Chondrocyte (in vitro differentiated cells): ENCODE measurements at regions not wholly inside any gene's neighbourhood (a gene's known extent, or its start where the extent isn't known, plus 50 kb on each side); places are given as distances from the start of the nearest gene placed in this dataset.

Experiments used
- DNase-seq: peaks from one replicate; pipeline ENCODE4 v3.0.0; 2021; ENCODE audit warnings: mixed read lengths, low spot score
- H3K27ac Mint-ChIP-seq: one replicate; pipeline ENCODE4 v1.8.0; 2021; ENCODE audit warnings: mild to moderate bottlenecking, moderate library complexity, mixed read lengths; ENCODE audit not compliant: unreplicated experiment
- H3K27me3 Mint-ChIP-seq: 2 replicates; pipeline ENCODE4 v1.8.0; 2021; ENCODE audit warnings: low read depth, mixed read lengths
- H3K36me3 Mint-ChIP-seq: 2 replicates; pipeline ENCODE4 v1.8.0; 2021; ENCODE audit warnings: low read depth, mixed read lengths
- H3K4me1 Mint-ChIP-seq: 2 replicates; pipeline ENCODE4 v1.8.0; 2021; ENCODE audit warnings: low read depth, mild to moderate bottlenecking, mixed read lengths
- H3K4me3 Mint-ChIP-seq: one replicate; pipeline ENCODE4 v1.8.0; 2021; ENCODE audit warnings: mild to moderate bottlenecking, moderate library complexity, mixed read lengths; ENCODE audit not compliant: unreplicated experiment
- H3K9me3 Mint-ChIP-seq: 2 replicates; pipeline ENCODE4 v1.8.0; 2021; ENCODE audit warnings: low read depth, mixed read lengths
- CTCF ChIP-seq: fragments of 200-600 bp; sonication (generic); IDR thresholded peaks from 2 replicates; pipeline ENCODE4 v1.5.0; 2021; ENCODE audit warnings: antibody characterized with exemption, mild to moderate bottlenecking, moderate library complexity

- Mint-ChIP-seq H3K36me3 (no peaks in the 10 kb centered on the region), H3K27me3 (no peaks in the 10 kb centered on the region), H3K27ac (no peak overlapping the region), H3K4me3 (no peak overlapping the region), H3K9me3 (no peaks in the 10 kb centered on the region), H3K4me1 (no peaks in the 10 kb centered on the region)
- no peak for DNase-seq
- no peak for TF ChIP-seq CTCF
Observed at GRCh38 chr12:83321971-83322370, 635.3 kb downstream of the TMTC2 start.

- H3K4me1 Mint-ChIP-seq, result no peaks in the 10 kb centered on the region
- TF ChIP-seq CTCF, result no peak
- H3K27ac Mint-ChIP-seq, result no peak overlapping the region
- DNase-seq, result no peak
- no peak overlapping the region for H3K4me3 Mint-ChIP-seq
- no peaks in the 10 kb centered on the region for H3K36me3 Mint-ChIP-seq
- no peaks in the 10 kb centered on the region for H3K27me3 Mint-ChIP-seq
- H3K9me3 Mint-ChIP-seq, result no peaks in the 10 kb centered on the region
Observed at GRCh38 chr12:83320350-83320749, 633.6 kb downstream of the TMTC2 start.

DNA sequence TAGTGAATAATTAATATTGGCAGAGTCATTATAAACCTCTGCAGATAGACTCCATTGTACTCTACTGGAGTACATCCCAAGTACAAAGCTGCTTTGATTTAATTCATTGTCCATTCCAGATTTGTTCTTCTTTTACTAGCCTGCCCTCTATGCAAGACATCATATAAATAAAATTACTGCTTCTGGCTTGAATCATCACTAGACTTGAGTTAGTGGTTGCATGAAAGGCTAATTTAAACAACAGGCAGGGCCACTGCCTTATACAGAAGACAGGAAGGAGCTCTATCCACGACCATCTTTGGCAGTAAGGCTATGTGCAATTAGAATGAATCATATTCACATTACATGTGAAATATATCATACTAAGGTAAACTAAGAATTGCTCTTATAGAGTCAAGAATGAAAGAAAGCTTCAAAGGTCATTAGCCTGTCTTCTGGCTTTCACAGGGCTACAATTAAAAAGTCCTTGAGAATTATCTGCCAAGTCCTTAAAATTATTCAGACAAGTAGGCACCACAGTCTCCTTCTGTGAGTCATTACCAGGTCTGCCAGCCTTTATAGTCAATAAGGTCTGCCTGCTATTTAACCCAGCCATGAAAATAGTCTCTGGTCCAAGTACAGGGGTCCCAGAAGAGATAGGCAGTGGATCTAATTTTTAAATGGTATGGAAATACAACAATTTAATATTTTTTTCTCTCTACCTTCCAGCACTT is 631.8 kb downstream of the TMTC2 start:
- Mint-ChIP-seq H3K27me3 (no peaks in the 10 kb centered on the region), H3K9me3 (no peaks in the 10 kb centered on the region), H3K4me3 (no peak overlapping the region), H3K4me1 (no peaks in the 10 kb centered on the region), H3K36me3 (no peaks in the 10 kb centered on the region), H3K27ac (no peak overlapping the region)
- TF ChIP-seq CTCF, result no peak
- DNase-seq, result no peak

GRCh38 chr12:83317595-83317994 is 630.9 kb downstream of the TMTC2 start:
- Mint-ChIP-seq H3K4me3 (no peak overlapping the region), H3K4me1 (no peaks in the 10 kb centered on the region), H3K27me3 (no peaks in the 10 kb centered on the region), H3K36me3 (no peaks in the 10 kb centered on the region), H3K9me3 (no peaks in the 10 kb centered on the region), H3K27ac (no peak overlapping the region)
- DNase-seq, result no peak
- TF ChIP-seq CTCF, result no peak

DNA sequence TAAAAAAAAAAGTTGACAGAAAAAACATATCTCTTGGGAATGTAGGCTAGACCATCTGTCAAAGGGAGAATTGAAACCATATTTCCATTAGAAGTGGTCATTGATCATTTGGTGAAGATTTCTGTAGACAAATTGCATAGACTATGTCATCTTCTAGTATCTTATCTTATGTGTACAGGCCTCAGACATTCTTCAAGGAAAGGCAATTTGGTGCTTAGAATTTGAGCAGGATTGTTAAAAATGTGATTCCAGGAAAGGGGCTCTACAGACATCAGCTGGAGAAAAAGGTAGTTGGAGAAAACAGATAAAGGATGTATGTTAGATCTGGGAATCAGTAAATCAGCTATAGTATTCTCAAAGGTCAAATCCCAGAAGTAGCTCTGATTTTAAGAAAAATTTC is 627.1 kb downstream of the TMTC2 start:
- no peaks in the 10 kb centered on the region for H3K36me3 Mint-ChIP-seq
- no peak overlapping the region for H3K4me3 Mint-ChIP-seq
- TF ChIP-seq CTCF, result no peak
- no peaks in the 10 kb centered on the region for H3K9me3 Mint-ChIP-seq
- H3K27me3 Mint-ChIP-seq, result no peaks in the 10 kb centered on the region
- no peak for DNase-seq
- H3K4me1 Mint-ChIP-seq, result no peaks in the 10 kb centered on the region
- H3K27ac Mint-ChIP-seq, result no peak overlapping the region
